C4-2B (cell line): ENCODE measurements at regions not wholly inside any gene's neighbourhood (a gene's known extent, or its start where the extent isn't known, plus 50 kb on each side); places are given as distances from the start of the nearest gene placed in this dataset.
A peak's percentile ranks its signal among the peaks of the same experiment; 100 is the strongest.

Experiments used
- H3K27ac ChIP-seq: fragments of 450-650 bp; 2 replicates; pipeline ENCODE4 v1.5.1; 2017
- ZFX ChIP-seq: fragments of 450-650 bp; IDR thresholded peaks from 2 replicates; pipeline ENCODE4 v1.6.1; 2017
- TF ChIP-seq, protein P1 (sequence below): fragments of 450-650 bp; conservative IDR thresholded peaks from 2 replicates; pipeline ENCODE4 v1.5.1; 2017; ENCODE audit warnings: mild to moderate bottlenecking

DNA sequence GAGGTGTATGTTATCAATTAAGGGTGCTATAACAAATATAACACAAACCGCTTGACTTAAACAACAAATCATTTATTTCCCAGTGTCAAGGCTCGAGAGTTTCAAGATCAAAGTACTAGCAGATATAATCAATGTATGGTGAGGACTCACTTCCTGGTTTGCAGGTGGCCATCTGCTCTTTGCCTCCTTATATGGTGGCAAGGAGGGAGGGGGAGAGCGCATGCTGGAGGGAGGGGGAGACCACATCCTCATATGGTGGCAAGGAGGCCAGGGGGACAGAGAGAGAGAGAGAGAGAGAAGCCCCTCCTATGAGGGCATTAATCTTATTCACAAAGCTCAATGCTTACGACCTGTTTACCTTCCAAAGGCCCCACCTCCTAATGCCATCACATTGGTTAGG is 372.3 kb upstream of the SPOCK3 start:
- no peak overlapping the region for H3K27ac ChIP-seq
- TF ChIP-seq, protein P1, sequence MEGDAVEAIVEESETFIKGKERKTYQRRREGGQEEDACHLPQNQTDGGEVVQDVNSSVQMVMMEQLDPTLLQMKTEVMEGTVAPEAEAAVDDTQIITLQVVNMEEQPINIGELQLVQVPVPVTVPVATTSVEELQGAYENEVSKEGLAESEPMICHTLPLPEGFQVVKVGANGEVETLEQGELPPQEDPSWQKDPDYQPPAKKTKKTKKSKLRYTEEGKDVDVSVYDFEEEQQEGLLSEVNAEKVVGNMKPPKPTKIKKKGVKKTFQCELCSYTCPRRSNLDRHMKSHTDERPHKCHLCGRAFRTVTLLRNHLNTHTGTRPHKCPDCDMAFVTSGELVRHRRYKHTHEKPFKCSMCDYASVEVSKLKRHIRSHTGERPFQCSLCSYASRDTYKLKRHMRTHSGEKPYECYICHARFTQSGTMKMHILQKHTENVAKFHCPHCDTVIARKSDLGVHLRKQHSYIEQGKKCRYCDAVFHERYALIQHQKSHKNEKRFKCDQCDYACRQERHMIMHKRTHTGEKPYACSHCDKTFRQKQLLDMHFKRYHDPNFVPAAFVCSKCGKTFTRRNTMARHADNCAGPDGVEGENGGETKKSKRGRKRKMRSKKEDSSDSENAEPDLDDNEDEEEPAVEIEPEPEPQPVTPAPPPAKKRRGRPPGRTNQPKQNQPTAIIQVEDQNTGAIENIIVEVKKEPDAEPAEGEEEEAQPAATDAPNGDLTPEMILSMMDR, result no peak
- TF ChIP-seq ZFX, result no peak

DNA sequence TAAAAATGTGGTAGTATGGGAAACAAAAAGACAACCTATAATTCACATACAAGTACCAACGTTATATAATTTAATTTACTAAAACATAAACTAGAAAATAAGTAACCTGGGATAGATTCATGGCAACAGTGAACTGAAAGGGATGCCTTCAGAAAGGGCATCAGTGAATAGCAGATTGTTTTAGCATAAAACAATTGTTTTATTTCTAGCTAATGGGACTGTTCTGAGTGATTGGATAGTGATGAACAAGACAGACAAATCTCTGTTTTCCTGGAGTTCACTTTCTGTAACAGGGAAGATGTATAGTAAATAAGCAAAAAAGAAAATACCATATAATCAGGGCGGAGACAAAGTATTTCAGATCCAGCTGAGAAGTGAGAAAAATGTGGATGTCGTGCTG is 379.1 kb upstream of the SPOCK3 start:
- no peak overlapping the region for H3K27ac ChIP-seq
- TF ChIP-seq ZFX, result no peak
- TF ChIP-seq, protein P1, result no peak

DNA sequence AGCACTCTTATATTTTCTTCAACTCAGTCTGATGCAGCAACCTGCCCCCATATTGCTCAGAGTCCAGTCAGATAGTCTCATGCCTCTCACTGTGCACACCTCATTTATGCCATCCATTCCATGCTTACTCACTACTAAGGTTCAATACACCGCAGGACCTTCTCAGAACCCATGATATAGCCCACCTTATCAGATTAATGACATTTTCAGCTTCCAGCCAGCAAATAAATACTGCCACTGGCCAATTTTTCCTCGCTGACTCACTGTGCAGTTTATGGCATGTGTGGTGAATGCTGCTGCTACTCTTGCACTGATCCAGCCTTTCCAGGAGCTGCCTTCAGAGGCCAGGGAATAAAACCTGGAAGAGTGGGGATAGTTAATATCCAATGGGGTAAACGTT is 380.6 kb upstream of the SPOCK3 start:
- H3K27ac ChIP-seq, result no peak overlapping the region
- TF ChIP-seq, protein P1, result no peak
- no peak for TF ChIP-seq ZFX

DNA sequence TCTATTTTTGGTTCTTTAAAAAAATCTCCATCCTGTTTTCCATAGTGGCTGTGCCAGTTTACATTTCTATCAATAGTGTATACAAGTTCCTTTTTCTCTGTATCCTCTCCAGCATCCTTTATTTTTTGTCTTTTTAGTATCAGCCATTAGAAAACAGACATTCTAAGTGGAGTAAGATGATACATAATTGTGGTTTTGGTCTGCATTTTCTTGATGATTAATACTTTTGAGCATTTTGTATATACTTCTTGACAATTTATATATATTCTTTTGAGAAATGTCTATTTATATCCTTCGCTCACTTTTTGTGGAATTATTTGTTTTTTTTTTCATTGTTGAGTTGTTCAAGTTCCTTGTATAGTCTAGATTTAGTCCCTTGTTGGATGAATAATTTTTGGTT is 382.2 kb upstream of the SPOCK3 start:
- TF ChIP-seq, protein P1, result no peak
- no peak for TF ChIP-seq ZFX
- no peak overlapping the region for H3K27ac ChIP-seq

DNA sequence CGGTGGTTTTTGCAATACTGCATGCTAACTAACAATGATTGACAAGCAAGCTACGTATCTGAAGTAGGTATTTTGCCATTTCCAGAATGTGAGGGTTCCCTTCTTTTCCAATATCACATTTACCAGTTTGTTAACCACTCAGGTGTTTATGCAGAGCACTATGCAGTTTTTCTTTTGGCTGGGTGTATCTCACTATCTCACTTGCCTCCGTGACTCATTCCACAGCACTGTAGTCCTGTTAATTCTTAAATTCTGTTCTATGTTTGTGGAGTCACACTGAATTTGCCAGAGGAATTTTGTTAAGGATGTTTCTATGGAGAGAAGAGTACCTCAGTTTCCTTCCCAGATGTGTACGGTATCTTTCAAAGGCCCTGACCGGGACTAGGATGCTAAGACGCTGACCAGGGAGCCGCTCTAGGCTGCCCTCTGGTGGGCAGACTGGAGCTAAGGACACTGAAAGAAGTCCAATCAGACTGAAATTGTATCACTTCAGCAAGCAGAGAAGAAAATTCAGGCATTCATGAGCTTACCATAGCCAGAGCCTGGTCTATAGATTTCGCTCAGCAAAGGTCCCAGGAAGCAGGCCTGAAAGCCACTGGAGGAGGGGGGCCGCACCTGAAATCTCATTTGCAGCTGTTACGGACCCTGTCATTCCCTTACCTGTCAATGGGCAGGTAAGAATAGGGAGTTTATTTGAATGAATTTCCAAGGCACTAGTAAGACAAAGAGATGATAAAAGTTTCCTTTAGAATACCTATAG is 388.4 kb upstream of the SPOCK3 start:
- no peak overlapping the region for H3K27ac ChIP-seq
- TF ChIP-seq, protein P1, result peak; percentile 85
- no peak for TF ChIP-seq ZFX

DNA sequence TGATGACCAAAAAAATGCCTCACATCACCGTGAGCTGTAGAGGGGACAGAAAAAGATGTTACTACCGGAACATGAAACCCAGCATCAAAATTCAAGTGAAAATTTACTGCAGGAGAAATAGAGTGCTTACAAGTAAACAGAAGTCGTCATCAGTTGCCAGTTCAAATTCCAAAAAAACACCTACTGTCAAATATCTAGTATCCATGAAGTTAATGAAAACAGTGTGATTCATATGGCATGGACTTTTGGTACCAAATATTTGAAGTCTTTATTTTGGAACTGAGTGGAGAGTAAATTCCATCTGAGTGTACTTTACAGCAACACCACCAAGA is 388.9 kb upstream of the SPOCK3 start:
- no peak overlapping the region for H3K27ac ChIP-seq
- TF ChIP-seq ZFX, result no peak
- TF ChIP-seq, protein P1, result no peak

DNA sequence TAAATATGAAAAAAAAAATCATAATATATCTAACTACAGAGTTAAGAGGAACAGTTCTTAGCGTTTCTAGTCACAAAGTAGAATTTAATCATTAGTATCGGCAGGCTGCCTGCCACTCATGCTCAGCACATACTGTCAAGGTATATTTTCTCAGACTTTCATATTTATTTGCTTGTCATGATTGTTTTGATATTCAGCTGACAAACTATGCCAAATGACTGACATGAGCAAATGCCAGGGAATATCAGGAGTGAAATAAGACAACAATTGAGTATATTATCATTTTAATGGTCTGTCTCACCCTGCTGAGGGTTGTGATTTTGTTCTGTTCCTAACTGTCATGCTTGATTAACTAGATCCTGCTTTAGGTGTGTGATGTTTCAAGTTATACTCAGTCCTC is 395.0 kb upstream of the SPOCK3 start:
- H3K27ac ChIP-seq, result no peak overlapping the region
- no peak for TF ChIP-seq ZFX
- TF ChIP-seq, protein P1, result no peak
